Keratinocyte (primary cell): ENCODE measurements at regions not wholly inside any gene's neighbourhood (a gene's known extent, or its start where the extent isn't known, plus 50 kb on each side); places are given as distances from the start of the nearest gene placed in this dataset.

Experiments used
- DNase-seq: peaks from one replicate; pipeline ENCODE4 v3.0.0-alpha.2; 2011; ENCODE audit warnings: low read depth, missing footprints, low spot score
- FAIRE-seq: peaks from 2 replicates; lab custom pipeline; 2011; peaks lifted over from hg19 to GRCh38; lab: Jason Lieb, UNC
- H2AFZ ChIP-seq: 2 replicates; pipeline ENCODE4 v1.6.0; 2012; ENCODE audit warnings: low read length, control low read depth, inconsistent platforms; ENCODE audit not compliant: control insufficient read depth
- H3K27ac ChIP-seq: 2 replicates; pipeline ENCODE4 v1.5.1; 2011; ENCODE audit warnings: low read length; ENCODE audit not compliant: control insufficient read depth, insufficient read depth
- H3K27me3 ChIP-seq: 3 replicates; pipeline ENCODE4 v1.6.0; 2011; ENCODE audit warnings: low read length; ENCODE audit not compliant: control insufficient read depth, insufficient read depth; ENCODE audit errors: extremely low read depth
- H3K36me3 ChIP-seq, 2 experiments: 2 replicates in 1 of 2; 3 replicates in 1 of 2; pipeline ENCODE4 v1.5.1; 2011; ENCODE audit warnings: low read length in 2 of 2, mild to moderate bottlenecking in 1 of 2; ENCODE audit not compliant: control insufficient read depth in 2 of 2, insufficient read depth in 2 of 2; ENCODE audit errors: extremely low read depth in 1 of 2
- H3K4me1 ChIP-seq: 3 replicates; pipeline ENCODE4 v1.5.1; 2011; ENCODE audit warnings: low read length; ENCODE audit not compliant: control insufficient read depth, insufficient read depth; ENCODE audit errors: extremely low read depth
- H3K4me2 ChIP-seq: 3 replicates; pipeline ENCODE4 v1.6.0; 2011; ENCODE audit warnings: low read depth, low read length; ENCODE audit not compliant: control insufficient read depth, insufficient read depth; ENCODE audit errors: extremely low read depth
- H3K4me3 ChIP-seq, 3 experiments: fragments of 200-600 bp in 1 of 3; sonication (generic) in 1 of 3; 2 replicates in 2 of 3; 3 replicates in 1 of 3; pipeline ENCODE4 v1.5.1; 2011 to 2016; ENCODE audit warnings: low read length in 3 of 3, mild to moderate bottlenecking in 3 of 3, control low read depth in 2 of 3, inconsistent platforms in 1 of 3, low read depth in 1 of 3, mixed read lengths in 1 of 3, mixed run types in 1 of 3, moderate library complexity in 1 of 3; ENCODE audit not compliant: control insufficient read depth in 2 of 3, insufficient read depth in 2 of 3; ENCODE audit errors: extremely low read depth in 1 of 3
- H3K79me2 ChIP-seq: 2 replicates; pipeline ENCODE4 v1.6.0; 2012; ENCODE audit warnings: low read length; ENCODE audit not compliant: control insufficient read depth, insufficient read depth
- H3K9ac ChIP-seq: 3 replicates; pipeline ENCODE4 v1.6.0; 2011; ENCODE audit warnings: low read length; ENCODE audit not compliant: control insufficient read depth, insufficient read depth; ENCODE audit errors: extremely low read depth
- H3K9me1 ChIP-seq: 3 replicates; pipeline ENCODE4 v1.6.0; 2011; ENCODE audit warnings: low read length; ENCODE audit not compliant: control insufficient read depth, insufficient read depth; ENCODE audit errors: extremely low read depth
- H3K9me3 ChIP-seq: 2 replicates; pipeline ENCODE4 v1.5.1; 2012; ENCODE audit warnings: low read depth, low read length; ENCODE audit not compliant: control insufficient read depth
- H4K20me1 ChIP-seq: 3 replicates; pipeline ENCODE4 v1.6.0; 2011; ENCODE audit warnings: low read length; ENCODE audit not compliant: control insufficient read depth, insufficient read depth; ENCODE audit errors: extremely low read depth
- EZH2 ChIP-seq: IDR thresholded peaks from one replicate; pipeline ENCODE4 v1.6.1; 2012; ENCODE audit warnings: inconsistent platforms, mild to moderate bottlenecking, low read length, moderate library complexity
- dilution Hi-C: fragments of 300-500 bp; cut with MboI; formaldehyde crosslinking; loops from one replicate; pipeline ENCODE4 v1.7.0; 2020; ENCODE audit warnings: low sequenced_read_pairs; ENCODE audit not compliant: extremely low pct_ligation_motif_present
- TF ChIP-seq, protein P1 (sequence below), 3 experiments: IDR thresholded peaks in 1 of 3; conservative IDR thresholded peaks in 1 of 3; optimal IDR thresholded peaks in 1 of 3; 2 replicates in 2 of 3; 3 replicates in 1 of 3; pipeline versions ENCODE3 to v1.5.1; 2011; ENCODE audit warnings: low read length in 3 of 3, mild to moderate bottlenecking in 3 of 3, moderate library complexity in 2 of 3, control low read depth in 1 of 3, inconsistent platforms in 1 of 3; ENCODE audit not compliant: insufficient read depth in 2 of 3; ENCODE audit errors: extremely low read depth in 1 of 3

DNA sequence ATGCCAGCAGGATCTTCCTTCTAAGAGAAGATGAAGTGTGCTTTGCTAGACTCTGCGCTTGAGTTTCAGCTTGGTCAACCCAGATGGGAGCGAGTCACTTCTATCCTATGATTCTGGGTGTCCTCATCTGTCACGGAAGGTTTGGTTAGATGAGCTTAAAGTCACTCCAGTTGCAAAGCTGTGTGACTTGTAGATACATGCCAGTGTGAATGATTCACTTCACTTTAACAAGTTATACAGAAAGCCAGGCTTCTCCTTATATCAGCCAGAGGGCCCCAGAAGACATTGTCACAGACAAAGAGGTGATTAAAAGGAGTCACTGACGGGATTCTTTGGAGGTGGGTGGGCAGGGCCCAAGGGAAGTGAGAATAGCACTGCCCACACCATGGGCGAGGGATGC, 122.6 kb upstream of the PFKP start:
- no peak overlapping the region for H3K27ac ChIP-seq
- H3K4me1 ChIP-seq = no peaks in the 10 kb centered on the region
- H2AFZ ChIP-seq = no peak overlapping the region
- no peak overlapping the region for H3K4me3 ChIP-seq
- H3K4me2 ChIP-seq = no peak overlapping the region
- H3K9me1 ChIP-seq = no peaks in the 10 kb centered on the region
- DNase-seq (no peak), FAIRE-seq (no peak)
- H3K9ac ChIP-seq = no peak overlapping the region
- dilution Hi-C loops = no loop called here
- H3K9me3 ChIP-seq = no peaks in the 10 kb centered on the region
- no peaks in the 10 kb centered on the region for H3K79me2 ChIP-seq
- TF ChIP-seq, protein P1, sequence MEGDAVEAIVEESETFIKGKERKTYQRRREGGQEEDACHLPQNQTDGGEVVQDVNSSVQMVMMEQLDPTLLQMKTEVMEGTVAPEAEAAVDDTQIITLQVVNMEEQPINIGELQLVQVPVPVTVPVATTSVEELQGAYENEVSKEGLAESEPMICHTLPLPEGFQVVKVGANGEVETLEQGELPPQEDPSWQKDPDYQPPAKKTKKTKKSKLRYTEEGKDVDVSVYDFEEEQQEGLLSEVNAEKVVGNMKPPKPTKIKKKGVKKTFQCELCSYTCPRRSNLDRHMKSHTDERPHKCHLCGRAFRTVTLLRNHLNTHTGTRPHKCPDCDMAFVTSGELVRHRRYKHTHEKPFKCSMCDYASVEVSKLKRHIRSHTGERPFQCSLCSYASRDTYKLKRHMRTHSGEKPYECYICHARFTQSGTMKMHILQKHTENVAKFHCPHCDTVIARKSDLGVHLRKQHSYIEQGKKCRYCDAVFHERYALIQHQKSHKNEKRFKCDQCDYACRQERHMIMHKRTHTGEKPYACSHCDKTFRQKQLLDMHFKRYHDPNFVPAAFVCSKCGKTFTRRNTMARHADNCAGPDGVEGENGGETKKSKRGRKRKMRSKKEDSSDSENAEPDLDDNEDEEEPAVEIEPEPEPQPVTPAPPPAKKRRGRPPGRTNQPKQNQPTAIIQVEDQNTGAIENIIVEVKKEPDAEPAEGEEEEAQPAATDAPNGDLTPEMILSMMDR (optimal IDR thresholded peaks at IDR 0.05 in 1 of 3, IDR thresholded peaks at IDR 0.05 in 1 of 3, conservative IDR thresholded peaks at IDR 0.05 in 1 of 3; ENCODE audit: extremely low read depth in 1 of 3, insufficient read depth in 2 of 3, low read length in 3 of 3) = no peak
- TF ChIP-seq EZH2 = no peak
- no peaks in the 10 kb centered on the region for H4K20me1 ChIP-seq
- no peaks in the 10 kb centered on the region for H3K27me3 ChIP-seq
- H3K36me3 ChIP-seq = no peaks in the 10 kb centered on the region

DNA sequence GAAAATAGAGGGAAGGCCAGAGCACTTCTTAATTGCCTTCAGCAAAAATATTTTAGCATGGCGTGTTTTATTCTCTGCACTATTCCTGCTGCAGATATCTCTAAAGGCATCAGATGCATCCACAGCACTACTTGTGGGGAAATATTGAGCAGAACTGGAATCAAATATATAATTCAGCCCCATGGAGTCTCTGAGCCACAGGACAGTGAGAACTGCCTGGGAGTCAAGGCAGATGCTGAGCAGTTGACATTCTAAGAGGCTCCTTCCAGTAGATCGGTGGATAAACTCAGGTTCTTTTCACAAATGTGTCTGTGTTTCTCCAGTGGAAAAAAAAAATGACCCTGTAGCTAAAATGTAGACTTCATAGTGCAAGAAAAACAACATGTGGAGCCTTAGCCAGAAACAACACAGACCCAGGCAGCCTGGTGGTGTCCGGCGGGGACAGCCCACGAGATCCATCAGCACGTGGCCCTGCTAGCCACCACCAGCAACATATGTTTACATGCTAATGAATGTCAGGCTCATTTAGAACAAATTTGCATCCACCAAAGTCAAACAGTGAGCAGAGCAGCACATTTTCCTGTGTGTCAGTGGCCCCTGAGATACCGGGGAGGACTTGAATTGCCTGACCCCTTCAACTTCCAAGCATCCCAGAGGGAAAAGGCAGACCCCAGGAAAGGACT, 123.3 kb upstream of the PFKP start:
- Histone ChIP-seq H4K20me1 (no peaks in the 10 kb centered on the region), H3K27me3 (no peaks in the 10 kb centered on the region), H2AFZ (no peak overlapping the region), H3K4me1 (no peaks in the 10 kb centered on the region), H3K27ac (no peak overlapping the region), H3K36me3 (no peaks in the 10 kb centered on the region), H3K4me2 (no peak overlapping the region), H3K9me3 (no peaks in the 10 kb centered on the region), H3K4me3 (no peak overlapping the region), H3K9ac (no peak overlapping the region), H3K9me1 (no peaks in the 10 kb centered on the region), H3K79me2 (no peaks in the 10 kb centered on the region)
- FAIRE-seq (no peak), DNase-seq (no peak)
- TF ChIP-seq, protein P1 (optimal IDR thresholded peaks at IDR 0.05 in 1 of 3, IDR thresholded peaks at IDR 0.05 in 1 of 3, conservative IDR thresholded peaks at IDR 0.05 in 1 of 3; ENCODE audit: extremely low read depth in 1 of 3, insufficient read depth in 2 of 3, low read length in 3 of 3) = no peak
- no peak for TF ChIP-seq EZH2
- dilution Hi-C loops = no loop called here
